HEK293 (cell line): ENCODE measurements at regions not wholly inside any gene's neighbourhood (a gene's known extent, or its start where the extent isn't known, plus 50 kb on each side); places are given as distances from the start of the nearest gene placed in this dataset.
A peak's percentile ranks its signal among the peaks of the same experiment; 100 is the strongest.

Source experiments
- CTCF ChIA-PET: fragments of 350-600 bp; formaldehyde crosslinking; extraction: SDS; loops from one replicate; lab custom pipeline; 2021; ENCODE audit warnings: antibody characterized with exemption; lab: Yijun Ruan, JAX
- POLR2A ChIA-PET: fragments of 300-600 bp; formaldehyde crosslinking; extraction: SDS; loops from one replicate; lab custom pipeline; 2020; ENCODE audit warnings: antibody characterized with exemption, inconsistent platforms; lab: Yijun Ruan, JAX
- H3K27ac ChIP-seq: fragments of 200-500 bp; sonication (Bioruptor generic); 2 replicates; pipeline ENCODE4 v1.5.1; 2014; ENCODE audit warnings: low read depth, low read length, control low read depth, inconsistent platforms; ENCODE audit errors: extremely low read depth
- H3K36me3 ChIP-seq, 2 experiments: fragments of 200-500 bp in 1 of 2; sonication (Bioruptor generic) in 1 of 2; 1 replicate in 1 of 2; 2 replicates in 1 of 2; pipeline ENCODE4 v1.5.1; 2014 to 2017; ENCODE audit warnings: inconsistent platforms in 2 of 2, low read length in 2 of 2; ENCODE audit not compliant: control insufficient read depth in 2 of 2, insufficient read depth in 1 of 2
- H3K4me1 ChIP-seq: fragments of 200-500 bp; sonication (Bioruptor generic); 2 replicates; pipeline ENCODE4 v1.5.1; 2014; ENCODE audit warnings: mild to moderate bottlenecking, low read length, inconsistent platforms; ENCODE audit not compliant: control insufficient read depth, insufficient read depth
- H3K4me3 ChIP-seq: 2 replicates; pipeline ENCODE4 v1.5.1; 2011; ENCODE audit warnings: low read depth, mild to moderate bottlenecking, control low read depth, low read length, moderate library complexity
- H3K9me3 ChIP-seq: fragments of 200-500 bp; sonication (Bioruptor generic); 2 replicates; pipeline ENCODE4 v1.5.1; 2014; ENCODE audit warnings: low read depth, low read length, inconsistent platforms; ENCODE audit not compliant: control insufficient read depth, insufficient read depth
- AEBP2 ChIP-seq: fragments of 450-650 bp; formaldehyde crosslinking; IDR thresholded peaks from 2 replicates; pipeline ENCODE4 v1.5.1; 2016; ENCODE audit warnings: missing biosample characterization, missing genetic modification characterization, borderline replicate concordance
- EGR2 ChIP-seq: fragments of 450-650 bp; formaldehyde crosslinking; IDR thresholded peaks from 2 replicates; pipeline ENCODE4 v1.5.1; 2016; ENCODE audit warnings: low read depth, missing biosample characterization, missing genetic modification characterization
- GLI4 ChIP-seq: fragments of 450-650 bp; formaldehyde crosslinking; IDR thresholded peaks from 2 replicates; pipeline ENCODE4 v1.5.1; 2016; ENCODE audit warnings: missing biosample characterization, missing genetic modification characterization
- HIC1 ChIP-seq: fragments of 450-650 bp; formaldehyde crosslinking; IDR thresholded peaks from 2 replicates; pipeline ENCODE4 v1.5.1; 2016; ENCODE audit warnings: missing biosample characterization, missing genetic modification characterization
- OSR2 ChIP-seq: fragments of 450-650 bp; formaldehyde crosslinking; IDR thresholded peaks from 2 replicates; pipeline ENCODE4 v1.5.1; 2016; ENCODE audit warnings: missing biosample characterization, missing genetic modification characterization
- PRDM4 ChIP-seq: fragments of 450-650 bp; formaldehyde crosslinking; IDR thresholded peaks from 2 replicates; pipeline ENCODE4 v1.5.1; 2017; ENCODE audit warnings: missing biosample characterization, missing genetic modification characterization
- YY2 ChIP-seq: fragments of 450-650 bp; formaldehyde crosslinking; IDR thresholded peaks from 2 replicates; pipeline ENCODE4 v1.5.1; 2016; ENCODE audit warnings: missing biosample characterization, missing genetic modification characterization
- ZBTB20 ChIP-seq: fragments of 450-650 bp; formaldehyde crosslinking; IDR thresholded peaks from 2 replicates; pipeline ENCODE4 v1.5.1; 2016; ENCODE audit warnings: missing biosample characterization, missing genetic modification characterization
- ZBTB44 ChIP-seq: fragments of 450-650 bp; IDR thresholded peaks from 2 replicates; pipeline ENCODE4 v1.5.1; 2018; ENCODE audit warnings: missing biosample characterization, mild to moderate bottlenecking, missing genetic modification characterization
- ZBTB7A ChIP-seq: fragments of 450-650 bp; formaldehyde crosslinking; IDR thresholded peaks from 2 replicates; pipeline ENCODE4 v1.5.1; 2016; ENCODE audit warnings: low read depth, missing biosample characterization, missing genetic modification characterization
- ZFHX2 ChIP-seq: fragments of 450-650 bp; formaldehyde crosslinking; conservative IDR thresholded peaks from 2 replicates; pipeline ENCODE4 v1.5.1; 2016; ENCODE audit warnings: missing biosample characterization, missing genetic modification characterization
- ZFP37 ChIP-seq: fragments of 450-650 bp; formaldehyde crosslinking; IDR thresholded peaks from 2 replicates; pipeline ENCODE4 v1.5.1; 2016; ENCODE audit warnings: missing biosample characterization, missing genetic modification characterization
- ZNF133 ChIP-seq: fragments of 450-650 bp; formaldehyde crosslinking; IDR thresholded peaks from 2 replicates; pipeline ENCODE4 v1.5.1; 2016; ENCODE audit warnings: missing biosample characterization, missing genetic modification characterization
- ZNF16 ChIP-seq: fragments of 450-650 bp; formaldehyde crosslinking; IDR thresholded peaks from 2 replicates; pipeline ENCODE4 v1.5.1; 2016; ENCODE audit warnings: low read depth, missing biosample characterization, missing genetic modification characterization
- ZNF426 ChIP-seq: fragments of 450-650 bp; formaldehyde crosslinking; IDR thresholded peaks from 2 replicates; pipeline ENCODE4 v1.5.1; 2017; ENCODE audit warnings: missing biosample characterization, missing genetic modification characterization, mild to moderate bottlenecking, inconsistent platforms, moderate library complexity
- ZNF48 ChIP-seq: fragments of 450-650 bp; formaldehyde crosslinking; IDR thresholded peaks from 2 replicates; pipeline ENCODE4 v1.5.1; 2016; ENCODE audit warnings: missing biosample characterization, missing genetic modification characterization
- ZNF549 ChIP-seq: fragments of 450-650 bp; IDR thresholded peaks from 2 replicates; pipeline ENCODE4 v1.5.1; 2018; ENCODE audit warnings: missing biosample characterization, missing genetic modification characterization, mild to moderate bottlenecking, inconsistent platforms, moderate library complexity
- ZNF621 ChIP-seq: fragments of 450-650 bp; formaldehyde crosslinking; IDR thresholded peaks from 2 replicates; pipeline ENCODE4 v1.5.1; 2017; ENCODE audit warnings: missing biosample characterization, missing genetic modification characterization
- ZNF624 ChIP-seq: fragments of 450-650 bp; formaldehyde crosslinking; IDR thresholded peaks from 2 replicates; pipeline ENCODE4 v1.5.1; 2017; ENCODE audit warnings: missing biosample characterization, missing genetic modification characterization
- ZNF692 ChIP-seq: fragments of 450-650 bp; formaldehyde crosslinking; IDR thresholded peaks from 2 replicates; pipeline ENCODE4 v1.5.1; 2016; ENCODE audit warnings: missing biosample characterization, missing genetic modification characterization
- ZNF791 ChIP-seq: fragments of 450-650 bp; formaldehyde crosslinking; IDR thresholded peaks from 2 replicates; pipeline ENCODE4 v1.5.1; 2016; ENCODE audit warnings: missing biosample characterization, missing genetic modification characterization
- ZNF843 ChIP-seq: fragments of 450-650 bp; formaldehyde crosslinking; IDR thresholded peaks from 2 replicates; pipeline ENCODE4 v1.5.1; 2016; ENCODE audit warnings: missing biosample characterization, missing genetic modification characterization
- ZSCAN5A ChIP-seq: fragments of 450-650 bp; formaldehyde crosslinking; IDR thresholded peaks from 2 replicates; pipeline ENCODE4 v1.5.1; 2016; ENCODE audit warnings: missing biosample characterization, missing genetic modification characterization

GRCh38 chr5:125002727-125003598, 256.5 kb upstream of the ZNF608 start:
- Histone ChIP-seq H3K36me3 (no peaks in the 10 kb centered on the region), H3K9me3 (no peaks in the 10 kb centered on the region; the same call in 1 of the 2 replicates)
- POLR2A ChIA-PET = no interaction called here
- TF ChIP-seq AEBP2 (tag by site-specific recombination) (no peak), HIC1 (tag by site-specific recombination) (no peak), ZNF133 (tag by site-specific recombination) (peak; percentile 94)
- TF ChIP-seq, all 188 proteins: peak for 1
- peaks cover 33% of the 10 kb centered on the region for H3K4me1 ChIP-seq
- H3K27ac ChIP-seq = no peak overlapping the region; the same call in 1 of the 2 replicates
- CTCF ChIA-PET = interaction anchor here (0.6 kb wide), 1 partner anchor 135 kb away, joined by 3 read pairs; no protein-coding TSS in a partner anchor
- H3K4me3 ChIP-seq = no peak overlapping the region

- H3K27ac ChIP-seq = no peak overlapping the region
- H3K4me1 ChIP-seq = peaks cover 33% of the 10 kb centered on the region
- POLR2A ChIA-PET = no interaction called here
- no peak for TF ChIP-seq ZBTB20
- TF ChIP-seq GLI4 (tag by site-specific recombination) = no peak
- TF ChIP-seq ZFHX2 (tag by site-specific recombination) = no peak
- no peak for TF ChIP-seq ZNF48 (tag by site-specific recombination)
- no peak for TF ChIP-seq ZNF621 (tag by site-specific recombination)
- no peak for TF ChIP-seq ZBTB7A
- no peak for TF ChIP-seq EGR2 (tag by site-specific recombination)
- peak; percentile 30; the same call in 1 of the 2 replicates for TF ChIP-seq PRDM4 (tag by site-specific recombination)
- no peak for TF ChIP-seq ZNF791
- no peak for TF ChIP-seq ZNF624 (tag by site-specific recombination)
- no peak for TF ChIP-seq ZNF426 (tag by site-specific recombination)
- no peak for TF ChIP-seq ZFP37 (tag by site-specific recombination)
- no peak for TF ChIP-seq ZNF16
- no peak for TF ChIP-seq ZNF692 (tag by site-specific recombination)
- TF ChIP-seq ZBTB44 (tag by site-specific recombination) = peak; percentile 25; the same call in 1 of the 2 replicates
- TF ChIP-seq YY2 (tag by site-specific recombination) = peak; percentile 34; the same call in 1 of the 2 replicates
- peak; percentile 86 for TF ChIP-seq OSR2 (tag by site-specific recombination)
- TF ChIP-seq ZNF549 (tag by site-specific recombination) = 0 out of 2 replicates have a peak, but pooled peaks have one; percentile 6
- TF ChIP-seq ZSCAN5A (tag by site-specific recombination) = no peak
- peak; percentile 88 for TF ChIP-seq ZNF843 (tag by site-specific recombination)
Observed at GRCh38 chr5:125004009-125004408, 257.6 kb upstream of the ZNF608 start.

More at GRCh38 chr5:125004009-125004408, 257.6 kb upstream of the ZNF608 start:
- CTCF ChIA-PET = interaction anchor here (0.6 to 0.7 kb wide), 2 partner anchors 134 to 961 kb away, joined by 3 read pairs; no protein-coding TSS in a partner anchor
- Histone ChIP-seq H3K9me3 (no peaks in the 10 kb centered on the region; the same call in 1 of the 2 replicates), H3K4me3 (no peak overlapping the region), H3K36me3 (no peaks in the 10 kb centered on the region)
